ENCODE measurements at regions not wholly inside any gene's neighbourhood (a gene's known extent, or its start where the extent isn't known, plus 50 kb on each side); places are given as distances from the start of the nearest gene placed in this dataset.
A peak's percentile ranks its signal among the peaks of the same experiment; 100 is the strongest.
"Not testable (repeated sequence)": the region's sequence is repeated elsewhere in the genome, so short reads cannot be mapped to it uniquely, and the experiment has no call there.

- DNase-seq, result no peak
Measured at GRCh38 chr3:8020047-8020841, 481.4 kb upstream of the LMCD1 start.

- DNase-seq, result no peak
Measured at GRCh38 chr3:8027954-8028353, 473.7 kb upstream of the LMCD1 start.

- DNase-seq, result no peak
Measured at GRCh38 chr3:8050283-8050682, 451.3 kb upstream of the LMCD1 start.

GRCh38 chr3:8052659-8053058 lies 449.0 kb upstream of the LMCD1 start:
- no peak for DNase-seq

- not testable (repeated sequence) for DNase-seq
Measured at GRCh38 chr3:8068135-8068534, 433.5 kb upstream of the LMCD1 start.

DNA sequence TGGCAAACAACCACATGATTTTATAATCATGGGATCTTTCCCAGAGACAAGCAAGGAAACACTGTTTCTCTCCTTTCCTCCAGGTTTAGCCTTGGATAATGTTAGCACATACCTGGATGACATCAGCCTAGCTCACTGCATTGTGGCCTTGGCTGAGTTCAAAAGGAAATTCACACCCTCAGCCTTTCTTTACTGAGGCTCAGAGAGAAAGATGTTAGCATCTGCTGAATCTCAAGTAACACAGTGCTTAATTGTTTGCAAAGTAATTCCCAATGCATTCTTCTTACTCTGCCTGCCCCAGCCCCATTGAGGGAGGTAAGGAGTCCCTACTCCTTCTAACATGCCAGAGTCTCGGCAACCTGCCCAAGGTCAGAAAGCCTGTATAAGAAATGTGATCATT lies 432.2 kb upstream of the LMCD1 start:
- DNase-seq, result no peak

- DNase-seq, result no peak
Measured at GRCh38 chr3:8070011-8070410, 431.6 kb upstream of the LMCD1 start.

GRCh38 chr3:8074740-8075139 lies 426.9 kb upstream of the LMCD1 start:
- DNase-seq, result not testable (repeated sequence)

DNA sequence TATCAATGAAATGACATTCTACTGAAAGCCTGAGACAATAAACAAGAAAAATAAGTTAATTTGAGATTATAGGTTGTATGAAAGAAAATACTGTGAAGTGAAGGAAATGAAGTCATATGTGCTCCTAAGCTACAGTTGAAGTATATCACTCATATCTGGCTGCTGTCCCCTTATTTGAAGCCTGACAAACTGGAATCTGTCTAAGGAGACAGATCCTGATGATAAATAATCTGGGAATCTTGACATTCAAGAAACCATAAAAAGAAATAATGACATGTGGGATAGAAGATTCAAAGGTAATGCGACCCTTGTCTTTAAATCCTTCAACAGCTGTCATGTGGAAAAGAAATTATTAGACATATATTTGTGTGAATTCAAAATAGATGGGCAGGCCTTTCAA lies 424.5 kb upstream of the LMCD1 start:
- no peak for DNase-seq

- no peak for DNase-seq
Measured at GRCh38 chr3:8080464-8080863, 421.2 kb upstream of the LMCD1 start.

GRCh38 chr3:8085498-8085897 lies 416.1 kb upstream of the LMCD1 start:
- DNase-seq, result no peak

DNA sequence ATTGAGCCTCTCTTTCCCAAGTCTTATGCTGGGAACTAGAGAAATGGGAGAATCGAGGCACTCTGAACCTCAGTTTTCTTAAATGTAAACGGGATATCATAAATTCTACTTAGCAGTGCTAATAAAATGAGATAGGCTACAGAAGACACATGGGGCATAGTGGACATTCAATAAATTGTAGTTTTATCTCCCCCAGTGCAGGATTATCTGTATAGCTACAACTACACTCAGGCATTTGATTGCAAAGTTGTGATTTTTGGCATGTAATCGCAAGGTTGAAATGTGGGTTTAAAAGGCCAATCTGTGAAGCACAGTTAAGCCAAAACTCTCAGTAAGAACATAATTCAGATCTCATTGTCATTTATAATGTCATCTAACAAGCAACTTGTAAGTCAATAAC lies 413.7 kb upstream of the LMCD1 start:
- no peak for DNase-seq

GRCh38 chr3:8094415-8094814 lies 407.2 kb upstream of the LMCD1 start:
- DNase-seq, result no peak

- DNase-seq, result no peak
Measured at GRCh38 chr3:8095724-8096123, 405.9 kb upstream of the LMCD1 start.

DNA sequence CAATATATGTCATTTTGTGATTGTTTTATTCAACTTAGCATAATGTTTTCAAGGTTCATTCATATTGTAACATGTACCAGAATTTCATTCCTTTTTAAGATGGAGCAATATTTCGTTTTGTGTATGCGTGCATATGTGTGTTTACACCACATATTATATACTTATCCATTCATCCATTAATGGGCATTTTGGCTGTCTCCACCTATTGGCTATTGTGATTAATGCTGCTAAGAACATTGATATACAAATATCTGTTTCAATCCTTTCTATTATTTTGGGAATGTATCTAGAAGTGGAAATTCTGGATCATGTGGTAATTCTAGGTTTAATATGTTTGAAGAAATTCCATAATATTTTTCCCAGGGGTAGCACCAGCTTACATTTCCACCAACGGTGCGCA lies 403.9 kb upstream of the LMCD1 start:
- no peak for DNase-seq

GRCh38 chr3:8103954-8104353 lies 397.7 kb upstream of the LMCD1 start:
- no peak for DNase-seq

GRCh38 chr3:8106921-8107320 lies 394.7 kb upstream of the LMCD1 start:
- no peak for DNase-seq

- peak in 1 of 4 experiments; percentile 5 for DNase-seq
Measured at GRCh38 chr3:8110966-8111798, 390.4 kb upstream of the LMCD1 start.

DNA sequence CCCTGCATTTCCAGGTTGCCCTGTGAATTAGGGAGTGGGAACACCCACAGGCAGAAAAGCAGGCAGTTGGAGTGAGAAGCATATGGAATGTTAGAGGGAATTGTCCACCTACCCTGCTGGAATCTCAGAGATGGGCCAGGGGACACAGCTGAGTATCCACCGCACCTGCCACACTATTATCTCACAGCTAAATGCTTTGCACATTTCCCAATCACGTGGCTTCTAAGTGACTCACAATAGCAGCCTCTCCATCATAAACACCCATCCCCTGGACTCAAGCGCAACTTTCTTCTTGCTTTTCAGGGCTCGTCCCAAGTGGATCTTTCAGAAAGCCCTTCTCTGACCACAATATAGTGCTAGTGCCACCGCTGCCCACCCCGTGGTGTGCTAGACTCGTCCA lies 389.0 kb upstream of the LMCD1 start:
- DNase-seq, result no peak

- no peak for DNase-seq
Measured at GRCh38 chr3:8113626-8114025, 388.0 kb upstream of the LMCD1 start.

DNA sequence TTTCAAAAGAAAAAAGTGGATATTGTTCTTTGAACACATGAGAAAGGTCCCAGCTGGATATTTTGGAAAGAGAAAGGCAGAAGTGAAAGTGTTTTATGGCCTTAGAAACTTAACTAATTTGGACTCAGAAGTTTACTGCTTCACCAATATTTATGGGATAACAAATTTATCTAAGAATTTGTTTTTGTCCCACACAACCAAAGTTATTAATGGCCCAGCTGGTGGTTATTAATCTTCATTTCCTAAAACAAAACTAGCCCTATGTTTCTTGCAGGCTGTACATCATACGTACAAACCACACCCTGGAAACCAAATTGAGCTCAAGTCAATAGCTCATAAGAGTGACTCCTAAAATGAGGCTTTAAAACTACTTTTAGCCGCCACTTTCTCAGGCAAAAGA lies 372.9 kb upstream of the LMCD1 start:
- DNase-seq, result no peak

DNA sequence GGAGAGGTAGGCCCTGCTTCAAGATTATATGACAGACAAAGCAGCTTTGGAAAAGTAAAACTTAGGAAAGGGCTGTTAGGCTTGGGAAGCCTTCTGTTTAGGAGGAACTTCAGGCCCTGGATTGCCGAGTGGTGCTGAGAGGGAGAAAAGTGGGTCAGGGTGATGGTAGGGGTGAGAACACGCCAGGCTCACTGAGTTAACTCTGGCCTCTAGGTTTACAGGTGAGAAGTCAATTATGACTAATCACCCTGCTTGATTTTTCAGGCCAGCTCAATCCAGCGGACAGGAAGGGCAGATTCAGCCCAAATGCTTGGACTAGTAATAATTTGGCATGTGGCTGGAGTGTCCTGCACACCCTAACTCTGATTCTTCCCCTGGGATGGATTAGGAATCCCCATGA lies 365.1 kb upstream of the LMCD1 start:
- DNase-seq, result no peak

- no peak for DNase-seq
Measured at GRCh38 chr3:8143186-8143585, 358.4 kb upstream of the LMCD1 start.

DNA sequence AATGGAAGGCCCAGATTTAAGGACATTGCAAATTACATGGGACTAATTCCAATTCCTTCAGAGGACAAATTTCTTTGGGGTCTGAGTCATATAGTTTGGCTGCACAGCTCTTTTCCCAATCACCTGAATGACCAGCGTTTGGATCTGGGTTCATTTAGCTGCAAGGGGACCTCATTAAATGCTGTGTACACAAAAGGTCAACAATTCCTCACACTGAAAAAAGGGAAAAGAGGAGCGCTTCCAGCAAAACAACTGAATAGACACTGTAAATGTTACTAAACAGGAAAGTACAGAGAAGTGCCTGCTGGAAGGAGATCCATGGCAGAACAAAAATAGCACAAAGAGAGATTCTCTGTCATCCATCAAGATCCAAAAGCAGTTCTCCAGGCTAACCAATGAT lies 356.0 kb upstream of the LMCD1 start:
- no peak for DNase-seq
